HCT116 (cell line): ENCODE measurements at regions not wholly inside any gene's neighbourhood (a gene's known extent, or its start where the extent isn't known, plus 50 kb on each side); places are given as distances from the start of the nearest gene placed in this dataset.

Source experiments
- ATAC-seq: fragments of 200-7000 bp; cut with Tn5 transposase; 2 replicates; pipeline ENCODE4 v1.9.1; 2020; ENCODE audit warnings: mild to moderate bottlenecking, moderate library complexity
- BruUV-seq: library from RNA; stranded (reverse); fragments of 400-500 nt; replicated peaks from 2 replicates; lab custom pipeline; 2021; lab: Mats Ljungman, UMichigan
- CTCF ChIA-PET: fragments of 300-600 bp; sonication (Branson Sonifier 250); formaldehyde crosslinking; loops from one replicate; lab custom pipeline; 2021; ENCODE audit warnings: antibody characterized with exemption; lab: Charles Lee
- POLR2A ChIA-PET: fragments of 300-600, 350-600 bp; sonication (Branson Sonifier 250); formaldehyde crosslinking; loops from one replicate; lab custom pipeline; 2021; ENCODE audit warnings: antibody characterized with exemption; lab: Charles Lee
- RAD21 ChIA-PET, 2 experiments: fragments of 300-600 bp; sonication (Branson Sonifier 250); formaldehyde crosslinking; loops; one replicate each; lab custom pipeline; 2023; ENCODE audit warnings: low total read pairs in 2 of 2; ENCODE audit not compliant: uncharacterized antibody in 2 of 2, unreplicated experiment in 2 of 2, low non-redundant PET in 1 of 2; lab: Charles Lee
- DNase-seq: peaks from one replicate; pipeline ENCODE4 v3.0.0-alpha.2; 2010; ENCODE audit warnings: low read depth, low spot score
- H2AFZ ChIP-seq: fragments of 200-600 bp; shearing (Covaris generic), sonication (generic); 2 replicates; pipeline ENCODE4 v1.6.1; 2017; ENCODE audit warnings: low read depth, mixed run types, mixed read lengths, antibody characterized with exemption, low read length; ENCODE audit not compliant: poor library complexity, severe bottlenecking
- H3K27ac ChIP-seq: 2 replicates; pipeline ENCODE4 v1.5.1; 2012; ENCODE audit warnings: low read depth, low read length
- H3K27me3 ChIP-seq: fragments of 200-600 bp; sonication (generic); 2 replicates; pipeline ENCODE4 v1.6.1; 2016; ENCODE audit warnings: mixed run types, low read length, mixed read lengths; ENCODE audit not compliant: insufficient read depth
- H3K36me3 ChIP-seq, 2 experiments: fragments of 200-500 bp in 1 of 2; fragments of 200-600 bp in 1 of 2; sonication (Bioruptor generic) in 1 of 2; sonication (generic) in 1 of 2; 2 replicates each; pipeline versions ENCODE4 v1.5.1 to v1.6.1; 2014 to 2016; ENCODE audit warnings: low read length in 2 of 2, inconsistent platforms in 1 of 2, mixed read lengths in 1 of 2, mixed run types in 1 of 2; ENCODE audit not compliant: insufficient read depth in 2 of 2, control insufficient read depth in 1 of 2
- H3K4me1 ChIP-seq, 2 experiments: fragments of 200-600 bp in 1 of 2; sonication (generic) in 1 of 2; 2 replicates each; pipeline versions ENCODE4 v1.5.1 to v1.6.1; 2012 to 2017; ENCODE audit warnings: low read length in 2 of 2, inconsistent platforms in 1 of 2, mild to moderate bottlenecking in 1 of 2, mixed read lengths in 1 of 2, mixed run types in 1 of 2, moderate library complexity in 1 of 2; ENCODE audit not compliant: insufficient read depth in 2 of 2, control insufficient read depth in 1 of 2
- H3K4me2 ChIP-seq: fragments of 200-600 bp; sonication (generic); 2 replicates; pipeline ENCODE4 v1.6.1; 2017; ENCODE audit warnings: mixed run types, low read length, mixed read lengths
- H3K4me3 ChIP-seq, 2 experiments: fragments of 200-600 bp in 1 of 2; sonication (generic) in 1 of 2; replicated peaks in 1 of 2; 2 replicates each; pipeline ENCODE4 v1.5.1; 2011 to 2016; ENCODE audit warnings: low read length in 2 of 2, control low read depth in 1 of 2, low read depth in 1 of 2, mild to moderate bottlenecking in 1 of 2, mixed read lengths in 1 of 2, mixed run types in 1 of 2
- H3K79me2 ChIP-seq: fragments of 200-600 bp; sonication (generic); 2 replicates; pipeline ENCODE4 v1.6.1; 2017; ENCODE audit warnings: mild to moderate bottlenecking, mixed run types, low read length, moderate library complexity, mixed read lengths; ENCODE audit not compliant: insufficient read depth
- H3K9ac ChIP-seq: fragments of 200-600 bp; sonication (generic); 2 replicates; pipeline ENCODE4 v1.6.1; 2016; ENCODE audit warnings: low read length, mixed read lengths
- H3K9me2 ChIP-seq: fragments of 200-600 bp; sonication (generic), shearing (Covaris generic); 2 replicates; pipeline ENCODE4 v1.6.1; 2017; ENCODE audit warnings: mixed run types, mild to moderate bottlenecking, moderate library complexity; ENCODE audit not compliant: insufficient read depth
- H3K9me3 ChIP-seq, 2 experiments: fragments of 200-500 bp in 1 of 2; fragments of 200-600 bp in 1 of 2; sonication (Bioruptor generic) in 1 of 2; sonication (generic) in 1 of 2; 2 replicates each; pipeline ENCODE4 v1.6.1; 2014 to 2017; ENCODE audit warnings: low read length in 2 of 2, mixed read lengths in 2 of 2, inconsistent platforms in 1 of 2, low read depth in 1 of 2, mild to moderate bottlenecking in 1 of 2, mixed run types in 1 of 2, moderate library complexity in 1 of 2; ENCODE audit not compliant: control insufficient read depth in 1 of 2, insufficient read depth in 1 of 2
- H4K20me1 ChIP-seq: fragments of 200-600 bp; sonication (generic), shearing (Covaris generic); 2 replicates; pipeline ENCODE4 v1.6.1; 2017; ENCODE audit warnings: mixed run types, mild to moderate bottlenecking, moderate library complexity; ENCODE audit not compliant: insufficient read depth
- ATF3 ChIP-seq: IDR thresholded peaks from 2 replicates; pipeline ENCODE4 v1.6.1; 2012
- EGR1 ChIP-seq: IDR thresholded peaks from 2 replicates; pipeline ENCODE4 v1.6.1; 2012; ENCODE audit warnings: low read depth
- ELF1 ChIP-seq: IDR thresholded peaks from 2 replicates; pipeline ENCODE4 v1.6.1; 2012; ENCODE audit warnings: low read depth, borderline replicate concordance
- EZH2 ChIP-seq: fragments of 200-600 bp; sonication (generic); IDR thresholded peaks from 2 replicates; pipeline ENCODE4 v1.6.1; 2017; ENCODE audit warnings: antibody characterized with exemption, mixed run types
- EZH2phosphoT487 ChIP-seq: fragments of 200-600 bp; IDR thresholded peaks from 2 replicates; pipeline ENCODE4 v1.6.1; 2018; ENCODE audit warnings: antibody characterized with exemption, borderline replicate concordance
- JUND ChIP-seq: IDR thresholded peaks from 2 replicates; pipeline ENCODE4 v1.6.1; 2012
- MAX ChIP-seq: IDR thresholded peaks from 2 replicates; pipeline ENCODE4 v1.6.1; 2012
- RAD21 ChIP-seq: IDR thresholded peaks from 2 replicates; pipeline ENCODE4 v1.6.1; 2012; ENCODE audit warnings: low read depth, mild to moderate bottlenecking
- REST ChIP-seq: IDR thresholded peaks from 2 replicates; pipeline ENCODE4 v1.6.1; 2012; ENCODE audit warnings: low read depth
- SP1 ChIP-seq: IDR thresholded peaks from 2 replicates; pipeline ENCODE4 v1.6.1; 2012; ENCODE audit warnings: low read depth
- SRF ChIP-seq: IDR thresholded peaks from 2 replicates; pipeline ENCODE4 v1.6.1; 2012; ENCODE audit warnings: low read depth
- TCF7L2 ChIP-seq: IDR thresholded peaks from 2 replicates; pipeline ENCODE4 v1.7.0; 2011; ENCODE audit warnings: borderline replicate concordance, inconsistent platforms; ENCODE audit not compliant: insufficient read depth, insufficient read length; ENCODE audit errors: extremely low read depth
- ZBTB33 ChIP-seq: IDR thresholded peaks from 2 replicates; pipeline ENCODE4 v1.6.1; 2011; ENCODE audit warnings: mild to moderate bottlenecking, low read length, moderate library complexity; ENCODE audit not compliant: insufficient replicate concordance; ENCODE audit errors: extremely low read depth
- ZNF274 ChIP-seq: fragments of 200-500 bp; sonication (Bioruptor generic); IDR thresholded peaks from 2 replicates; pipeline ENCODE4 v1.6.1; 2014; ENCODE audit warnings: mild to moderate bottlenecking, low read depth, low read length, inconsistent platforms
- intact Hi-C: fragments of 100-400 bp; cut with micrococcal nuclease; formaldehyde crosslinking; loops from 2 replicates; pipeline ENCODE4 v1.10.0; 2022

GRCh38 chr6:150787429-150787828, 78.1 kb upstream of the MTHFD1L start:
- Histone ChIP-seq H3K36me3 (no peaks in the 10 kb centered on the region), H4K20me1 (no peaks in the 10 kb centered on the region), H3K4me2 (no peak overlapping the region), H2AFZ (no peak overlapping the region), H3K4me3 (no peak overlapping the region), H3K4me1 (no peaks in the 10 kb centered on the region), H3K9ac (no peak overlapping the region), H3K9me2 (no peaks in the 10 kb centered on the region), H3K79me2 (no peaks in the 10 kb centered on the region), H3K9me3 (no peaks in the 10 kb centered on the region), H3K27ac (no peak overlapping the region), H3K27me3 (no peaks in the 10 kb centered on the region)
- TF ChIP-seq TCF7L2, result no peak
- no peak for TF ChIP-seq MAX
- TF ChIP-seq SP1, result no peak
- no peak for TF ChIP-seq JUND
- TF ChIP-seq EZH2, result no peak
- no peak for TF ChIP-seq EZH2phosphoT487
- no peak for TF ChIP-seq ELF1
- no peak for TF ChIP-seq SRF
- no peak for TF ChIP-seq ZBTB33
- TF ChIP-seq RAD21, result no peak
- no peak for TF ChIP-seq REST
- TF ChIP-seq ZNF274, result no peak
- no peak for TF ChIP-seq ATF3
- no peak for TF ChIP-seq EGR1
- DNase-seq (no peak), ATAC-seq (no peak)
- intact Hi-C loops, result no loop called here
- ChIA-PET CTCF (no interaction called here), POLR2A (no interaction called here), RAD21 (no interaction called here)
- BruUV-seq, result no TSS peak
